SH-SY5Y (cell line): ENCODE measurements at regions not wholly inside any gene's neighbourhood (a gene's known extent, or its start where the extent isn't known, plus 50 kb on each side); places are given as distances from the start of the nearest gene placed in this dataset.

ENCODE experiments used
- GATA2 ChIP-seq: IDR thresholded peaks from 2 replicates; pipeline ENCODE4 v1.6.1; 2011; ENCODE audit warnings: mild to moderate bottlenecking, low read depth, low read length
- GATA3 ChIP-seq: IDR thresholded peaks from 2 replicates; pipeline ENCODE4 v1.6.1; 2011; ENCODE audit warnings: low read depth, mild to moderate bottlenecking, low read length, moderate library complexity

GRCh38 chr3:101150504-101150903 is 157.3 kb upstream of the ABI3BP start:
- no peak for TF ChIP-seq GATA2
- TF ChIP-seq GATA3, result no peak
